T-cell (primary cell): ENCODE measurements at regions not wholly inside any gene's neighbourhood (a gene's known extent, or its start where the extent isn't known, plus 50 kb on each side); places are given as distances from the start of the nearest gene placed in this dataset.

ENCODE experiments used
- ATAC-seq, 4 experiments: fragments of 200-7000 bp in 3 of 4; fragments of 150-1000 bp in 1 of 4; cut with Tn5 transposase; replicated peaks in 1 of 4; 1 replicate in 3 of 4; 2 replicates in 1 of 4; pipeline ENCODE4 v1.10.0; 2021; ENCODE audit warnings: moderate library complexity in 3 of 4, mild to moderate bottlenecking in 2 of 4, moderate number of reproducible peaks in 1 of 4
- CTCF ChIA-PET, 2 donors: fragments of 300-600 bp; sonication (Branson Sonifier 250); formaldehyde crosslinking; loops; one replicate each; lab custom pipeline; 2022; ENCODE audit warnings: antibody characterized with exemption in 2 of 2; lab: Charles Lee
- POLR2A ChIA-PET, 2 donors: fragments of 300-600 bp; sonication (Branson Sonifier 250); formaldehyde crosslinking; loops; one replicate each; lab custom pipeline; 2022; ENCODE audit warnings: antibody characterized with exemption in 2 of 2; lab: Charles Lee
- DNase-seq, 35 experiments: peaks; one replicate each; pipeline versions ENCODE4 v3.0.0 to v3.0.0-alpha.2; 2013 to 2023
- H3K27ac ChIP-seq: one replicate; pipeline ENCODE4 v1.5.1; 2013; ENCODE audit warnings: low read length
- H3K27me3 ChIP-seq, 2 experiments: replicated peaks in 1 of 2; 1 replicate in 1 of 2; 2 replicates in 1 of 2; pipeline versions ENCODE4 v1.6.1 to v1.7.0; 2013; ENCODE audit warnings: low read length in 1 of 2, mixed read lengths in 1 of 2; ENCODE audit not compliant: control insufficient read depth in 2 of 2, insufficient read depth in 2 of 2; ENCODE audit errors: extremely low read depth in 1 of 2
- H3K36me3 ChIP-seq, 2 donors: 1 replicate in 1 of 2; 2 replicates in 1 of 2; pipeline versions ENCODE4 v1.6.1 to v1.7.0; 2013; ENCODE audit warnings: low read length in 1 of 2; ENCODE audit not compliant: control insufficient read depth in 2 of 2, insufficient read depth in 1 of 2; ENCODE audit errors: extremely low read depth in 1 of 2
- H3K4me1 ChIP-seq, 2 experiments: 1 replicate in 1 of 2; 2 replicates in 1 of 2; pipeline versions ENCODE4 v1.6.1 to v1.7.0; 2013; ENCODE audit warnings: low read length in 2 of 2, mixed read lengths in 1 of 2; ENCODE audit not compliant: insufficient read depth in 2 of 2, control insufficient read depth in 1 of 2; ENCODE audit errors: extremely low read depth in 1 of 2
- H3K4me3 ChIP-seq, 2 donors: 1 replicate in 1 of 2; 2 replicates in 1 of 2; pipeline versions ENCODE4 v1.5.1 to v1.7.0; 2013; ENCODE audit warnings: mild to moderate bottlenecking in 2 of 2, low read length in 1 of 2, moderate library complexity in 1 of 2; ENCODE audit not compliant: control insufficient read depth in 1 of 2; ENCODE audit errors: extremely low read depth in 1 of 2
- H3K9me3 ChIP-seq: 2 replicates; pipeline ENCODE4 v1.7.0; 2013
- H3K27ac Mint-ChIP-seq, 2 donors: one replicate each; pipeline ENCODE4 v1.8.0; 2020 to 2021; ENCODE audit warnings: mild to moderate bottlenecking in 2 of 2, mixed read lengths in 2 of 2
- H3K27me3 Mint-ChIP-seq, 2 donors: one replicate each; pipeline ENCODE4 v1.8.0; 2021 to 2022; ENCODE audit warnings: mixed read lengths in 2 of 2
- H3K36me3 Mint-ChIP-seq: one replicate; pipeline ENCODE4 v1.8.0; 2021; ENCODE audit warnings: mixed read lengths
- H3K4me1 Mint-ChIP-seq, 3 donors: one replicate each; pipeline ENCODE4 v1.8.0; 2020 to 2022; ENCODE audit warnings: mixed read lengths in 3 of 3, mild to moderate bottlenecking in 1 of 3
- H3K4me3 Mint-ChIP-seq, 3 donors: one replicate each; pipeline ENCODE4 v1.8.0; 2020 to 2022; ENCODE audit warnings: mild to moderate bottlenecking in 3 of 3, mixed read lengths in 3 of 3, moderate library complexity in 3 of 3
- H3K9me3 Mint-ChIP-seq, 3 donors: one replicate each; pipeline ENCODE4 v1.8.0; 2020 to 2022; ENCODE audit warnings: mixed read lengths in 3 of 3
- WGBS: methylation state at CpG from one replicate; pipeline ENCODE4 v1.1.5; 2013; ENCODE audit warnings: missing lambda C conversion rate; ENCODE audit not compliant: insufficient coverage; 5-methylcytosine and 5-hydroxymethylcytosine counted together

- no peak overlapping the region for H3K4me3 Mint-ChIP-seq
- Histone ChIP-seq H3K27ac (no peak overlapping the region), H3K4me3 (no peak overlapping the region), H3K27me3 (no peaks in the 10 kb centered on the region), H3K9me3 (no peaks in the 10 kb centered on the region), H3K36me3 (no peaks in the 10 kb centered on the region), H3K4me1 (no peaks in the 10 kb centered on the region)
- ATAC-seq (no peak), DNase-seq (no peak)
- POLR2A ChIA-PET: no interaction called here
- no peaks in the 10 kb centered on the region for H3K9me3 Mint-ChIP-seq
- no peak overlapping the region for H3K27ac Mint-ChIP-seq
- no peaks in the 10 kb centered on the region for H3K27me3 Mint-ChIP-seq
- CTCF ChIA-PET: no interaction called here
- no peaks in the 10 kb centered on the region for H3K36me3 Mint-ChIP-seq
- no peaks in the 10 kb centered on the region for H3K4me1 Mint-ChIP-seq
- 43% methylated on average over 1 of the region's 2 CpGs for WGBS
These were observed 498.4 kb upstream of the ALCAM start for GRCh38 chr3:104868291-104868690.

GRCh38 chr3:104870276-104870675, 496.4 kb upstream of the ALCAM start:
- H3K4me1 Mint-ChIP-seq: no peaks in the 10 kb centered on the region
- H3K4me1 ChIP-seq: no peaks in the 10 kb centered on the region

GRCh38 chr3:104873331-104873730, 493.4 kb upstream of the ALCAM start:
- Mint-ChIP-seq H3K27me3 (no peaks in the 10 kb centered on the region), H3K4me1 (no peaks in the 10 kb centered on the region), H3K9me3 (peaks cover 0 to 2% (median 0%) of the 10 kb centered on the region in 3 donors), H3K36me3 (no peaks in the 10 kb centered on the region), H3K4me3 (no peak overlapping the region), H3K27ac (no peak overlapping the region)
- ATAC-seq: no peak
- WGBS: no CpG with 5 or more reads among the region's 1 CpG
- Histone ChIP-seq H3K27ac (no peak overlapping the region), H3K27me3 (no peaks in the 10 kb centered on the region), H3K9me3 (no peaks in the 10 kb centered on the region), H3K4me3 (no peak overlapping the region), H3K4me1 (no peaks in the 10 kb centered on the region), H3K36me3 (no peaks in the 10 kb centered on the region)
- ChIA-PET POLR2A (no interaction called here), CTCF (no interaction called here)
- no peak for DNase-seq

More at GRCh38 chr3:104870276-104870675, 496.4 kb upstream of the ALCAM start:
- no peaks in the 10 kb centered on the region for H3K9me3 ChIP-seq
- H3K36me3 ChIP-seq: no peaks in the 10 kb centered on the region
- H3K27me3 Mint-ChIP-seq: no peaks in the 10 kb centered on the region
- no peak overlapping the region for H3K4me3 ChIP-seq
- ATAC-seq (no peak), DNase-seq (no peak)
- CTCF ChIA-PET: no interaction called here
- no peaks in the 10 kb centered on the region for H3K9me3 Mint-ChIP-seq
- no peaks in the 10 kb centered on the region for H3K27me3 ChIP-seq
- H3K4me3 Mint-ChIP-seq: no peak overlapping the region
- POLR2A ChIA-PET: no interaction called here
- no peak overlapping the region for H3K27ac Mint-ChIP-seq
- 82% methylated on average over 1 of the region's 1 CpG for WGBS
- H3K27ac ChIP-seq: no peak overlapping the region
- H3K36me3 Mint-ChIP-seq: no peaks in the 10 kb centered on the region

DNA sequence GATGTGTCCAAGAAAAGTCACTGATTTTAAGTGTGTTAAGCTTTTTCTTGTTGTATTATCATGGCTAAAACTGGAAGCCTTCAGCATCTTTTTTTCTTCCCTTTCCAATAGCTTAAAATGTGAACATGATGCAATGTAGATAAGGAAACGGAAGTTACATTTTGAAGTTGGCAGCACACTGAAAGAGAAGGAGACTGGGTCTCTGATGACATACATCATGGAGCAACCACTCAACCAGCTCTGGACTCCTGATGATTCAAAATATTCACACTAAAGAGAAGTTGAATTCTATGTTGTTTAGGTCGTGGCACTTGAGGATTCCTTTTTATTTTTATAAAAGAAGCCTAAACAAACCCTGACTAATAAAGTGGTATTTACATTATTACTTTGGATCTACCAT, 488.3 kb upstream of the ALCAM start:
- ATAC-seq: no peak
- Mint-ChIP-seq H3K27me3 (no peaks in the 10 kb centered on the region), H3K27ac (no peak overlapping the region), H3K4me1 (no peaks in the 10 kb centered on the region), H3K4me3 (no peak overlapping the region), H3K9me3 (peaks cover 0 to 2% (median 0%) of the 10 kb centered on the region in 3 donors), H3K36me3 (no peaks in the 10 kb centered on the region)
- Histone ChIP-seq H3K27me3 (no peaks in the 10 kb centered on the region), H3K36me3 (no peaks in the 10 kb centered on the region), H3K4me1 (no peaks in the 10 kb centered on the region), H3K9me3 (no peaks in the 10 kb centered on the region), H3K4me3 (no peak overlapping the region), H3K27ac (no peak overlapping the region)
- no CpG with 5 or more reads among the region's 2 CpGs for WGBS
- ChIA-PET CTCF (interaction anchor here in 1 of 2 donors (0.6 to 0.7 kb wide), 2 partner anchors 13 to 84 kb away, joined by 3 to 4 read pairs; no protein-coding TSS in a partner anchor), POLR2A (no interaction called here)
- DNase-seq: no peak

GRCh38 chr3:104879919-104880318, 486.8 kb upstream of the ALCAM start:
- Mint-ChIP-seq H3K36me3 (no peaks in the 10 kb centered on the region), H3K9me3 (peaks cover 0 to 2% (median 0%) of the 10 kb centered on the region in 3 donors), H3K27me3 (no peaks in the 10 kb centered on the region), H3K4me1 (no peaks in the 10 kb centered on the region), H3K4me3 (no peak overlapping the region), H3K27ac (no peak overlapping the region)
- no peaks in the 10 kb centered on the region for H3K4me1 ChIP-seq
- ChIA-PET CTCF (no interaction called here), POLR2A (no interaction called here)
- ATAC-seq (no peak), DNase-seq (no peak)
- no peaks in the 10 kb centered on the region for H3K36me3 ChIP-seq
- 100% methylated on average over 1 of the region's 2 CpGs for WGBS
- H3K9me3 ChIP-seq: no peaks in the 10 kb centered on the region
- H3K4me3 ChIP-seq: no peak overlapping the region
- no peaks in the 10 kb centered on the region for H3K27me3 ChIP-seq
- no peak overlapping the region for H3K27ac ChIP-seq

DNA sequence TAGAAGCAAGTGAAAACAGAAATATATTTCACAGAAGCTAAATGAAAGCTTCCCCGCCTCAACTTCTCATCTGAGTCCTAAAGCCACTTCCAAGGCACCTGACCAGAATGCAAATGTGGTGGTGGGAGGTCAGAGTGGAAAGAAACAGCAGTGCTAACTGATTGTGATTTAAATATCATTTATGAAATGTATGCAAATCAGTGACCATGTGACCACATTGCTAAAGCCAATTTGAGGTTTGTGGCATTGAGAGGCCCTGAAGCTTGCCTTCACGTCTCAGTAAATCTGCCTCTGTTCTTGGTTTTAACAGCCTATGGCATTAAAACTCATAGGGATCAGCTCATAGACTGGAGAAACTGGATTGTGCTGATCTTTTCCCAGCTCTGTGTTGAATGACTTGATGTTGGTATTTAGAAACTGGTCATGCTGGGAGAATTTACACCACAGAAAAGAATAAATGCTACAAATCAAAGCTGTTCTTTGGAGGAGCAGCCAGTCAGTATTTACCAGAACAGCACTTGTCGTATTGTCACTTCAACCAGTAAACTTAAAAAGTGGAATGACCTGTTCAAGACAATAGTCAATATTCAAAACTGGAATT, 481.4 kb upstream of the ALCAM start:
- H3K36me3 ChIP-seq: no peaks in the 10 kb centered on the region
- DNase-seq (no peak), ATAC-seq (no peak)
- Mint-ChIP-seq H3K4me3 (no peak overlapping the region), H3K27me3 (no peaks in the 10 kb centered on the region), H3K27ac (no peak overlapping the region), H3K9me3 (no peaks in the 10 kb centered on the region), H3K4me1 (no peaks in the 10 kb centered on the region), H3K36me3 (no peaks in the 10 kb centered on the region)
- H3K27me3 ChIP-seq: no peaks in the 10 kb centered on the region
- CTCF ChIA-PET: no interaction called here
- WGBS: 86% methylated on average over 1 of the region's 3 CpGs
- POLR2A ChIA-PET: no interaction called here
- H3K9me3 ChIP-seq: no peaks in the 10 kb centered on the region
- no peak overlapping the region for H3K4me3 ChIP-seq
- H3K4me1 ChIP-seq: no peaks in the 10 kb centered on the region
- no peak overlapping the region for H3K27ac ChIP-seq
